CD4-positive, alpha-beta T cell treated with Interleukin-2 at 100 ng/mL for 4 hours (primary cell): ENCODE measurements at regions not wholly inside any gene's neighbourhood (a gene's known extent, or its start where the extent isn't known, plus 50 kb on each side); places are given as distances from the start of the nearest gene placed in this dataset.

Experiments
- DNase-seq: peaks from one replicate; pipeline ENCODE4 v3.0.0-alpha.2; 2020; ENCODE audit warnings: low spot score

DNA sequence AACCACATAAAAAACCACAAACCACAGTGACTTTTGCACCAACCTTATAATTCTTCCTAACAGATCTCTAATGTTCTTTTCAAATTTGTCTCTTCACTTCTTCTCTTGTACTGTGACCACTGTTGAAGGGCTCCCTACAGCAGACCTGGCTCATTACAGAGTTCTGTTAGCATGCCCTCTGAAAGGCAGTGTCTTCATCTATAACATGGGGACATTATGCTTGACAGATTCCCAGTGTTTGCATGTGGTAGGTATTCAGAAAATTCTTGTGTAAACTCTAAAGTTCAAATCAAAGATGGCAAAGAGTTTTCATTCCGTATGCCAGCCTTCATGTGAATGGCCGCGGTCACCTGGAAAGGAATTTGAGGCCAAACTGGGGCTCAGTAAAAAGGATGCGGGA, 182.6 kb downstream of the DHX35 start:
- no peak for DNase-seq

DNA sequence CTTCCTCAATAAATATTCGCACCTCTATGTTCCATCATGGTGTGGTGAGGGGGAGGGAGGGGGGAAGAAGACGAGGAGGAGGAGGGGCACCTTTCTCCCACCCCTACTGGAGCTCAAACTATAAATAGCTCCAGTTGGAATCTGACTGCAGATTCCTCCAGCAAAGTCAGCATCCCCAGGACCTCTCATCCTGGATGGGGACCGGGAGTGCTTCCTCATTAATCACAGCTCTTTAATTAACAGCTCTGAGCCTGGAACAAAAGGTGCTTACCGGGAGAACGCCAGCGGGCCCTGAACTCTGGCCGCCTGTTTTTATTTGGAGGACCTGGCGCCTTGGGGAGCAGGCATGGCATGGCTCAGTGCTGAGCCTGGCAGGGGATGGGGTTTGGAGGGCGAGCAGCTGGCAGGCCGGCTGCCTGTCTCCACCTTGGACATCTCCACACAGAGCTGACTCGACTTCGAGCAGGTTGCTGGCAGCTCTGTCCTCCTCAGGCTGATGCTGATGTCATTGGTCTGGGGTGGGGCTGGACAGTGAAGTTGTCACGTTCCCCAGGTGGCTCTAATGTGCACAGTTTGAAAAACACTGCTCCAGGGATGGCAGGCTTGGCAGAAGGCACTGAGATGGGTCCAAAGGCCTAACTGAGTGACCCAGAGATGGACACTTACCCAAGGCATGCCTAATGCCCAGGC, 180.4 kb downstream of the DHX35 start:
- DNase-seq: no peak

DNA sequence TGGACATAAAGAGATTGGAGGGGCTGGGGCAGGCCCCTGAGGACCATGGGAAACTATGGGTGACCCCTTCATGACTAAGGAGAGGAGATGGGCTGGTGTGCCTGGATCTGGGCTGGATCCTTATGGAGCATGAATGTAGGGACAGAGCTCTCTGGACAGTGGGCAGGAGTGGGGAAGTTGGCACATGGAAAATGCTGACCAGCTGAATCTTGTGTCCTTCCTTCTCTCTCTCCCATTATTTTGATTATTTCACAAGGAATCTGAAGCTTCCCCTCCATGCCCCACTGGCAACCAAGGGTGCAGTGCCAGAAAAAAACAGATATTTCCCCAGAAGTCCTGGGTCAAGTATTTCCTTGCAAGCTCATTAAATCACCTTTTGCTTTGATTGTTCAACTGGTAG, 175.2 kb downstream of the DHX35 start:
- no peak for DNase-seq

DNA sequence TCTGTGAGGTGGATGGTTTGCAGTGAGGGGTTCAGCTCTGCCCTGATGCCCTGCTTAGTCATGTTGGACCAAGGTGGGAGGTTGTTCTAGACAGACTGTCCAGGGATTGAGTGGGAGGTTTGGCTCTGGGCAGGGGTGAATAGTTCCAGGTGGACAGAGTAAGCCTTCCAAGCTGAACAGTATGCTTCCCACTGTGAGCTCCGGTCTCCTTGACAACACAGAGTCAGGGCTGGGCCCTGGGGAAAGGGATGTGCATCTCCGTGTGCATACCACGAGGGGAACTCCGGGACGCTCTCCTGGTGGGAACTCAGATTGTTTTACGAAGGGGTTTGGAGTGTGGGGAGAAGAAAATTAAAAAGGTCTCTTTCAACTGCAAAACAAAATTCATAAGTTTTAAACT, 174.7 kb downstream of the DHX35 start:
- DNase-seq: no peak

DNA sequence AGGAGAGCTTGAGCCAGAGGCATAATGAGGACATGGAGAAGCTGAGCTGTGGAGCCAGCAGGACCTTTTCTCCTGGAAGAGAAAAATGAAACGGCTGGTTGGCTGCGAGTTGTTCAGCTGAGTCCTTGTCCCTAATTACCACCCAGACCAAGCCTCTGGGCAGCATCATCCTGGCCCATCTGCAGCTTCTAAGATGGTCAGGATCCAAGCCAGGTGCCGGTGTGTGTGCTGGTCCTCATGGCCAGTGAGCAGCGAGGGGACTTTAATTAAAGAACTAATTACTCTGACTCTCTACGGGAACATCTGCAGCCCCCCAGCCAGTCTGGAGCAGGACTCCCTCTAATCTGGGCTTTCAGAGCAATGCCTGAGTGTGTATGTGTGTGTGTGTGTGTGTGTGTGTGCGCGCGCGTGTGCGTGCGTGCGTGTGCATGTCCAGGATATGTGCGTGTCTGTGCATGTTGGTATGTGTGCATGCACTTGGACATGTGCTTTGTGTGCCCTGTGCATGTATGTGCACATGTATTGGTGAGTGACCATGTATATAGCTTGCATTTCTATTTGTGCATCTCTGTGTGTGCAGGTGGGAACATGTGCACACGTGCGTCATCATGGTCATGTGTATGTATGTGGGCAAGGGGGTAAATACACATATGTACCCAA, 173.9 kb downstream of the DHX35 start:
- DNase-seq: no peak

DNA sequence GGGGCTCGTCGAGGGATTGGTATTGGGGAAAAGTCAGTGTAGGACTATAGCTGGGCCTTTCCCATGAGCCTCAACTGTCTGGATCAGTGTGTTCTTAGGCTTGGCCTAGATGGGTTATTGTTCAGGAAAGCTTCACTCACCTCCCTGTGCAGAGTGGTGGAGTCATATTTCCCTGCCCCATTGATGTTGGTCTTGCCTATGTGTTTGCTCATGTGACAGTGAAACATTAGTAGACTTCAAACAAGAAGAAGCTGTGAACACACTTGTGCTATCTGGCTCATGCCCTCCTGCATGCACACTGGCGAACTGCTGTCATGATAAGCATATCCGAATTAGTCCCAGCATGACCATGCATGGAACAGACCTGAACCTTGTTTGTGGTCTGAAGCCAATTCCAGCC, 171.1 kb downstream of the DHX35 start:
- no peak for DNase-seq

DNA sequence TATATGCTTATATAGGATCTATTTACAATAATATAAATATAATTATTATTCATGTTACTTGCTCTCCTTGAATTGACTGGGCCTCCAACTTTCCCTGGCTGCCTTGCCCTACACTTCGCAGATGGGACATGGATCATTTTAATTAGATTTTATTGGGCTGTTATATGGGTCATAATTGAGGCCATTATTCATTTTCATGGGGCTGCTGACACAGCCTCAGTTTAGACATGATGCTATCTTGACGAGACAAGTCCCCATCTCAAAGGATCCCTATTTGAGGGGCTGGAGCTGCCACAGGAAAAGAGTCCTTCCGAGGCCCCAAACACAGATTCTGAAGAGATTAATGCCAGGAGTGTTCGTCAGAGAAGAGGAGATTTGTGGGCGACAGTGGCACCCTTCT, 170.4 kb downstream of the DHX35 start:
- no peak for DNase-seq

DNA sequence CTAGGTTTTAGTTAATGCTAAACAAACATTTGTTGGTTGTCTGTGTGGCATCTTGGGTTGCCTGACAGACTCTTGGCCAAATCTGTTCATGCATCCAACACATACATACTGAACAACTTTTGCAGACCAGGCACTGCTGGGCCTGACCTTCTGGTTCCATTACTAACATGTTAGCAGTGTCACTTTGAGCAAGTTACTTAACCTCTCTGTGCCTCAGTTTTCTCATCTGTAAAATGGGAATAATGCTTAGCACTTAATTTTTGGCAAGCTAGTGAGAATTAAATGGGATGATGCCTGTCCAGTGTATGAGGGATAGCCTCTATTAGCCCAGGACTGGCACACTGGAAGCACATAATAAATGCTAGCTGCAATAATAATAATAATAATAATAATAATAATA, 169.9 kb downstream of the DHX35 start:
- no peak for DNase-seq

DNA sequence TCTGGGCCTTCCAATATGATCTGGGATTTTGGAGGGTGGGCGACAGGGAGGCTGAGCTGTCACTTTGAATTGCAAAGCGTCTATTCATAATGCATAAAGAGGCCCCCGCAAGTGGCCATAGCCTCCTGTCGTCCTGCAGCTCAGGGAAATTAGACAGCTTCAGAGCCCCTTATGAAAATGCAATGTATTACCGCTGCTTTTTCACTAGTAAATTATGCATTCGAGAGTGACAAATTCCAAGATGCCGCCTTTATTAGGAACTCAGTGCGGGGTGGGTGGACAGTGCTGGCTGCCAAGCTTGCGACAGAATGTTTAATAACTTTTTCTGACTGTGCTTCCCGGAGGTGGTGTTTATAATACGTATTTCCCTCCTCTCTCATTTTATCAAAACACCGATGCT, 168.5 kb downstream of the DHX35 start:
- no peak for DNase-seq

DNA sequence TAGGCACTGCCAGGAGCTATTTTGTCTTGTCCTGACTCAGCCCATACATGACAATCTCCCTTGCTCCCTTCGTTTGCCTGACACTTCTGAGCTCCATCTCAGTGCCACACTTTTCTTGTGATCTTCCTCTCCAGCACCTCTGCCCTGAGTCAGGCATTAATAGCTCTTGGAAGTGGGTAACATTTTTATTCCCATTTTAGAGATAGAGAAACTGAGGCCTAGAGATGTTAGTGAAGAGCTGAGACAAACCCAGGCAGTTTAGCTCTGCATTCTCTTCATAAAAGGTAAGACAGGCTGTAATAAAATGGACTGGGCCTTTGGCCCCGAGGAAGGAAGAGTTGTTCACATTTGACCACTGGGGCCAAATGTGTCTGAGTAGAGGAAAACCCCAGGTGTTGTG, 167.4 kb downstream of the DHX35 start:
- no peak for DNase-seq

DNA sequence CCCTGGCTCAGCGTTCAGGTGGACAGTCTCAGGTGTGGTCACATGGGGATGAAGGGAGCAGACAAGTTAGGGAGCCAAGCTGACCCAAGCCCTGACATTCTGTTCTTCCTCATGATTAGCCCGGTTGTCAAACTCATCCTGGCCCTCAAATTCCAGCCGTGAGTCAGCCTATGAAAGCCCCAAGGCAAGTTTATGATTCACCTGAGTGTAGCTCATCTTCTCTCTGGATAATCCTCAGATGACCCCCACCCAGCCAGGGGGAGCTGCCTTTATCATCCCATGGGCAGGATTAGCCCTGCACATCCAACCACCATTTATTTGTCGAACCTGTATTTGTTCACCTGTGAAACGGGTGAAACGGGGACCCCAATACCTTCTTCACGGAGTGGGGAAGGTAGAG, 161.9 kb downstream of the DHX35 start:
- DNase-seq: no peak

DNA sequence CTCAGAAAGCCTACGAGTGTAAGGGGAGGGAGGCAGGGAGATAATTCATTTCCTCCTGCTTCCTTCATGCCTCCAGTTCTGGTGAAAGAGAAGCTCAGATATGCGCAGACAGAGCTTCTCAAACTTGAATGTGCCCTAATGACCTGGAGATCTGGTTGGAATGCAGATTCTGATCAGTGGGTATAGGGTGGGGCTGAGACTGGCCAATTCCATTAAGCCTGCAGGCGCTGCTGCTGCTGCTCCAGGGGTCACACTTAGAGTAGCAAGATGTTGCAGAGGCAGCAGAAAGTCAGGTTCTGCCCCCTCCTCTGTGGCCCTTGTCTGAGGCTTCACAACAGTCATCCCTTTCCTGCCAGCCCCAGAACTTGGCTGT, 161.0 kb downstream of the DHX35 start:
- no peak for DNase-seq

DNA sequence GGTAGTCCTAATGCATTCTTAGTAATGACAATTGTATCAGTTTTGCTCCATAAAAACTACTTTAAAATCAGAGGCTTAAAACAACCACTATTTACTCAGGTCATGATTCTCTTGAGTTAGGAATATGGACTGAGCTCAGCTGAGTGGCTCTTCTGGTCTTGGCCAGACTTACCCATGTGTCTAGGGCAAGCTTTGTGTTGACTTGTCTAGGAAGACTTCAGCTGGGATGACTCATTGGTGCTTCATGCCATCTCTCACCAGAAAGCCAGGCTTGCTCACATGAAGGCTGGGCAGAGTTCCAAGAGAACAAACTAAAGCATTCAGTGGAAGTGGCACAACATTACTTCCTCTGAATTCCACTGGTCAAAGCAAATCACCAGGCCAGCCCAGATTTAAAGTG, 155.3 kb downstream of the DHX35 start:
- DNase-seq: no peak

DNA sequence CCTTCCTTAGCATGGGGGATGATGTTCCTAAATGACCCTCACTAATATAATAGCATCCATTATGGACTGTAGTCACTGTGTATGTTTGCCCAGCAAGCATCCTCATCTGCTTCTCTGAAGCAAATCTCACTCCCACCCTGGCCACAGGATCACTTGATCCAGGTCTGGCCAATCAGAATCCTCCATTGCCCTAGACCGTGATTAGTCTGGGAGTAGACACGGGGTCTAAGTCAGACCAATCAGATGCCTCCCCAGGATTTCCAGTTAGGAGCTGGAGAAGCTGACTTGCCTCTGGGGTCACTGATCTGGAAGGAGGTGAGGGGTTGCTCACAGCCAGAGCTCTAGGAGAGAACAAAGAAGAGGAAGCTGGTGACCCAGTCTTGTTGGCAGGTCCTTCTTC, 153.9 kb downstream of the DHX35 start:
- no peak for DNase-seq

DNA sequence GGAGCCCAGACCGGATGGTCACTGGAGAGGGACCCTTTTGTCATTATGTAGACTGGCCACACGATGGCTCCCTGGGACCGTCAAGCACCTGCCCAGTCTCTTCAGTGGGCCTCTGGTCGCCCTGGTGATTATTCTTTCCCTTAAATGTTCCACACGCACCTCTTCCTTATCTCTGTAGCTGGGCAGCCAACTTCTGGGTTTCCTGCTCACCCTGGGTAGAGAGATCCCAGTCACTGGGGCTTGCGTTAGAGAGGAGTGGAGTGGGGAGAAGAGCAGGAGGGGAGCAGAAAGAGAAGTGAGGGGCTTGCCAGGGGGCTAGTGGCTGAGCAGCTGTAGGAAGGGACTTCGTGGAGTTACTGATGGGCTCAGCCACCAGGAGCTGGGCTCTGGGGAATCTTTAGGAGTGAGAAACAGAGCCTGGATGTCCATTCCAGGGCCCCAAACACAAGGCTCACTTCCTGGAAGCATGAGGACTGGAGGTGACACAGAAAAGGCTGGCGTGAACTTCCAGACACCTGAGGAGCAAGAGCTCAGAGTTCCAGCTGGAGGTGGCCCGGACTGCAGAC, 150.1 kb downstream of the DHX35 start:
- no peak for DNase-seq

DNA sequence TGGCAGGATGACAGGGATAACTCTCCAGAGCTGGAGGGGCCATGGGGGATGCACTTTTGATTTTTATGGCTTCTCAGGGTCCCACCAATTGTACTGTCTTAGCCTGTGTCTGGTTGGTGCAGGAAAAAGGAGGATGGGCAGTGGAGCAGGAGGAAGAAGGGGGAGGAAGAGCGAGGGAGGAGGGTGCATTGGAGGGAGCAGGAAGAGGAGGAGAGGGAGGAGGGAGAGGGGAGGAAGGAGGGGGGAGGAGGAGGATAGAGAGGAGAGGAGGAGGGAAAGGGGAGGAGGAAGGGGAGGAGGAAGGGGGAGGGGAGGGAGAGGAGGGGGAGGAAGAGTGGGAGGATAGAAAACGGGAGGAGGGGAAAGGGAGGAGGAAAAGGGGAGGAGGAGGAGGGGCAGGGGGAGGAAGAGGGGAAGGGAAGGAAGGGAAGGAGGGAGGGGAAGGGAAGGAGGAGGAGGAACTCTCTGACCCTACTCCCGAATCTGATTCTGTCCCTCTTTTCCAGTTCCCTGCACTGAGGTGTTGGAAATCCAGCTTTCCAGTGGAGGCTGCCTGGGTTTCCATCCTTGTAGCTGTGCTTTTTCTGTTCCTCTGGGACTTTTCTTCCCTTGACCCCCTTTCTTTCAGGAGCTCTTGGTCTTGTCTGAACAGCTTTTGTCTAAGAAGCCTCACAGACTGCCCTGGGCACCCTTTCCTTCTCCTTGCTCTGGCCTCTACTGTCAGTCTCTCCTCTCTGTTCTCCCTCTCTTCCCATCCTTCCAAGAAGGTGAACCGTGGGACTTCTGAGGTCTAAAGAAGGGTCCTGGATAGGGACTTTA, 149.4 kb downstream of the DHX35 start:
- DNase-seq: no peak

DNA sequence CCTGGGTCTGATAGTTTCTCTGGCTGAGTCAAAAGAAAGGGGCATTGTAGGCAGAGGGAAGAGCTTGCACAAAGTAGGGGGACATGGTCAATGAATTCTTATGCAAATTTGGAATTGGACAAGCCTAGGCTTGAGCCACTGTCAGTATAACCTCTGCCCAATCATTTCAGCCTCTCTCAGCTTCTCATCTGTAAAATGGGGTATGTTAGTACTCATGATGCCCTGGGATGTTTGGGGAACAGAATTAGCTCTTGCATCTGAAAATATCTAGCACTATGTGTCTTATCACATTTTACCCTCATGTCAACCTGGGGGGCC, 148.6 kb downstream of the DHX35 start:
- no peak for DNase-seq

DNA sequence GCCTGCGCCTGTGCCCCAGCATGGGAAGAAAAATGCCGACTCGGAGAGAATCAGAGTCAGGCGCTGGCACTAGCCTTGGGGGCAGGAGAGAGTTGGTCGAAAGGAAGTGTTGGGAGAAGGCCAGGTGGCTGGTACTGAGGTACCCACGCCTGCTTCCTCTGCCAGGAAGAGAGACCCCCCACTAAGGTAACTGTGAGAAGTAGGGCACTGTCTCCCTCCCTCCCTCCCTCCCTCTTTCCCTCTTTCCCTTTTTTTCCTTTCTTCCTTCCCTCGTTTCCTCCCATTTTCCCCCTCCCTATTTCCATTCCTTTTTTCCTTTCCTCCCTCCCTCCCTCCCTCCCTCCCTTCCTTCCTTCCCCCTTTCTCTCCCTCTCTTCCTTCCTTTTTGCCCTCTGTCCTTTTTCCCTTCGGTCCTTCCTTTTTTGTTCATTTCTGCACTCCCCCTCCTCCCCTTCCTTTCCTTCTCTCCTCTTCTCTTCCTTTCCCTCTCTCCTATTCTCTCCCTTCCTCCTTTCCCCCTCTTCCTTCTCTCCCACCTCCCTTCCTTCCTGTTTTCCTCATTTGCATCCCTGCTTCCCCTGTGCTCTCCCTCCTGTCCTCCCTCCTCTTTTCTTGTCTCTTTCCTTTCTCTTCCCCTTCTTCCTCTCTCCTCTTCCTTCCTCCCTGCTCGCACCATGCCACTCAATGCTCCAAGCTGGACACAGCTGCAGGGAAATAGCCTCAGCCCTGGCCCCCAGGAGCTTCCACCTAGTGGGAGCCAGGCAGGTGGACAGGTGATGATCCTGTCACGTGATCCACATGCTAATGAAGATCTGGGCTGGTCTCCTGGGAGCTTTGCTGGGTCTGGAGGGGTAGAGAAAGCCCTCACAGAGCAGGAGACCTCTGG, 148.0 kb downstream of the DHX35 start:
- DNase-seq: no peak

DNA sequence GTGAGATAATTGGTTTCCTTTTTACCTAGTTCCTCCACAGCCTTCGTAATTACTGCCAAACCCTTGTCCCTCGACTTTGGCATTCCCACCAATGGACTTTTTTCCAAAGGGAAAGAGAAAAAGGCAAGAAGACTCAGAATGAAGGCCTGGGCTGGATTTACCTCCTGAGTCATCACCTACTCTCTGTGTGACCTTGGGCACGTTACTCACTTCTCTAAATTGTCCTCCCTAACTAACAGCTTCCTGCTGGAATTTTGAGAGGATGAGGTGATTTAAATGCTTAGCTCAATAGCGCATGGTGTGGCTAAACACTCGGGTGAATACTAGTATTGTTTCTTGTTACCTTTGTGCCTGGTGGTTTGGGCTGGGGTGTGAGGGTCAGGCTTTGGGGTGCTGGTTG, 146.6 kb downstream of the DHX35 start:
- DNase-seq: no peak

DNA sequence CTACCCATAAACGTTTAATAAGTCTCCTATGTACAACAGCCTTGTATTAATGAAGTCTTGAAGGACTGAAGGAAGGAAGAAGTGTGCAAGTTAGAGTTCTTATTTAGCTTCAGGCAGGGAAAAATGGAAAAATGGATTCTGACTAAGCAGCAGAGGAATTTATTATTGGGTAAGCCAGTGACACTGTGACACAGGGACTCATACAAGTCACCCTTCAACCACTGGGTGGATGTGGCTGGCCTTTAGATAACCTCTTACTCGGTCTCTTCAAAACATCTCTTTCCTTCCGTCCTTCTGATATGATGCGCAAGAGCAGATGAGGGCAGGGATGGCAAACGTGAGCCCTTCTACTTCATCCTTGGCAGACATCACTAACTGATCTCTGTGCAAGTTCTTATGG, 145.6 kb downstream of the DHX35 start:
- no peak for DNase-seq

DNA sequence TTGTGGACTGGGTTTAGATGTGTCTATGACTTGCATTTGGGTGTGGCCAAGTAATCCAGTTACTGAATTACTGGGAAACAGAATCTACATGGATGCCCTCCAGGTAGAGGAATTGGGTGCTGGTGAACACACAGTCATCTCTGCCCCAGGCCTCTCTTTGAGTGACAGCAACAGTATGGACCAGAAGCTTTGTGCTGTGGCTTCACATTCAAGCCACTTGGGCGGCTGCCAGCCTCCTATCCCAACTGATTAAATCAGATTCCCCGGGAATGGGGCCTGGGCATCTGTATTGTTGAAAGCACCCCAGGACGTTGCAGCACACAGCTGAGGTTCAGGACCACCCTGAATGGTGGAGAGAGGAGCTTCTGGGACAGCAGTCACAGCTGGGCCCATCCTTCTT, 144.6 kb downstream of the DHX35 start:
- no peak for DNase-seq

DNA sequence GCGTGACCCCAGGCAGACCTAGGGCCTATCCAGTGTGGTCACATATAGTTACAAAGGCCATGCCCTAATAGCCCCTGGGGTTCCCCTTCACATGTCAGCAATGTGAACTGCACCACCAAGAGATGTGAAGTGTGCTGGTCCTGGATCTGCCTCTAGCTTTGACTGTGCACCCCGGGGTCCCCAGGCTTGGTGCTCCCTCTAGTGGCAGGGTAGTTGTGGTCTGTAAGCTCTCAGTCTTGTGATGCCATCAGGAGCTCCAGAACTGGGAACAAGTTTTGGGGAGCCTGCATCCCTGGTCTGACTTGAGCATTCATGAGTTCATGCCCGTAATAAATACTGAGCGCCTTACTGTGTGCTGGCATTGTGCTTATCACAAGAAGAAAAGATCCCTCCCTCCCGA, 143.4 kb downstream of the DHX35 start:
- no peak for DNase-seq
